GM12891 (cell line): ENCODE measurements at regions not wholly inside any gene's neighbourhood (a gene's known extent, or its start where the extent isn't known, plus 50 kb on each side); places are given as distances from the start of the nearest gene placed in this dataset.

Source experiments
- PAX5 ChIP-seq: IDR thresholded peaks from 2 replicates; pipeline ENCODE4 v1.6.1; 2011; ENCODE audit warnings: low read length, moderate library complexity, mild to moderate bottlenecking; ENCODE audit not compliant: insufficient read depth, severe bottlenecking
- POLR2A ChIP-seq: IDR thresholded peaks from 2 replicates; pipeline ENCODE4 v1.6.1; 2011; ENCODE audit warnings: low read depth, low read length, control low read depth
- POLR2AphosphoS5 ChIP-seq: IDR thresholded peaks from 2 replicates; pipeline ENCODE4 v1.6.1; 2011; ENCODE audit warnings: low read depth, low read length, control low read depth
- SPI1 ChIP-seq: IDR thresholded peaks from 2 replicates; pipeline ENCODE4 v1.6.1; 2011; ENCODE audit warnings: low read depth, low read length, control low read depth
- TAF1 ChIP-seq: IDR thresholded peaks from 2 replicates; pipeline ENCODE4 v1.6.1; 2011; ENCODE audit warnings: low read depth, low read length, control low read depth

- TF ChIP-seq POLR2A, result no peak
- TF ChIP-seq POLR2AphosphoS5, result no peak
- TF ChIP-seq PAX5, result no peak
- TF ChIP-seq SPI1, result no peak
- no peak for TF ChIP-seq TAF1
These were observed 53.8 kb downstream of the MARCHF4 start for GRCh38 chr2:216318521-216318874.
